ENCODE measurements at regions not wholly inside any gene's neighbourhood (a gene's known extent, or its start where the extent isn't known, plus 50 kb on each side); places are given as distances from the start of the nearest gene placed in this dataset.

GRCh38 chr13:70723732-70724131 is 615.5 kb upstream of the KLHL1 start:
- TF ChIP-seq, protein P1, sequence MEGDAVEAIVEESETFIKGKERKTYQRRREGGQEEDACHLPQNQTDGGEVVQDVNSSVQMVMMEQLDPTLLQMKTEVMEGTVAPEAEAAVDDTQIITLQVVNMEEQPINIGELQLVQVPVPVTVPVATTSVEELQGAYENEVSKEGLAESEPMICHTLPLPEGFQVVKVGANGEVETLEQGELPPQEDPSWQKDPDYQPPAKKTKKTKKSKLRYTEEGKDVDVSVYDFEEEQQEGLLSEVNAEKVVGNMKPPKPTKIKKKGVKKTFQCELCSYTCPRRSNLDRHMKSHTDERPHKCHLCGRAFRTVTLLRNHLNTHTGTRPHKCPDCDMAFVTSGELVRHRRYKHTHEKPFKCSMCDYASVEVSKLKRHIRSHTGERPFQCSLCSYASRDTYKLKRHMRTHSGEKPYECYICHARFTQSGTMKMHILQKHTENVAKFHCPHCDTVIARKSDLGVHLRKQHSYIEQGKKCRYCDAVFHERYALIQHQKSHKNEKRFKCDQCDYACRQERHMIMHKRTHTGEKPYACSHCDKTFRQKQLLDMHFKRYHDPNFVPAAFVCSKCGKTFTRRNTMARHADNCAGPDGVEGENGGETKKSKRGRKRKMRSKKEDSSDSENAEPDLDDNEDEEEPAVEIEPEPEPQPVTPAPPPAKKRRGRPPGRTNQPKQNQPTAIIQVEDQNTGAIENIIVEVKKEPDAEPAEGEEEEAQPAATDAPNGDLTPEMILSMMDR (IDR thresholded peaks at IDR 0.05; ENCODE audit: poor library complexity, severe bottlenecking): peak; percentile 72
- TF ChIP-seq MXI1 (conservative IDR thresholded peaks at IDR 0.05; ENCODE audit: poor library complexity, severe bottlenecking) (no peak), REST (IDR thresholded peaks at IDR 0.05; ENCODE audit: borderline replicate concordance) (no peak), TAF1 (IDR thresholded peaks at IDR 0.05; ENCODE audit: low read depth) (no peak), POLR2AphosphoS5 (IDR thresholded peaks at IDR 0.05) (no peak)

All from neural cell (in vitro differentiated cells).